Activated T-cell treated with anti-CD3 and anti-CD28 coated beads for 24 hours (primary cell): ENCODE measurements at regions not wholly inside any gene's neighbourhood (a gene's known extent, or its start where the extent isn't known, plus 50 kb on each side); places are given as distances from the start of the nearest gene placed in this dataset.

Source experiments
- DNase-seq: peaks from one replicate; pipeline ENCODE4 v3.0.0-alpha.2; 2020; ENCODE audit warnings: low read depth

DNA sequence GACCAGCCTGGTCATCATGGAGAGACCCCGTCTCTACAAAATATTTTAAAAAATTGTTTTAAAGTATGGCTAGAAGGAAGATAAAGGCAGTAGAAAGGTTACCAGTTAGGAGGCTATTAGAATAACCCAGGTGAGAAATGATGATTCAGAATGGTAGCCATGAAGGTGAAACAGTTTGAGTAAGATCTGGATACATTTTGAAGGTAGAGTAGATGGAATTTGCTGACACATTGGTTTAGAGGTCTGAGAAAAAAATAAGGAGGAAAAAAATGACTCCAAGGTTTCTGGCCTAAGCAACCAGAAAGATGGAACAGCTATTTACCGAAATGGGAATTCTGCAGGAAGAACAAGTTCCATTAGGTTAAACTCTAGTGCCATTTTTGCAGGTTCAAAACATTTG, 167.9 kb upstream of the TAB2 start:
- DNase-seq = no peak

DNA sequence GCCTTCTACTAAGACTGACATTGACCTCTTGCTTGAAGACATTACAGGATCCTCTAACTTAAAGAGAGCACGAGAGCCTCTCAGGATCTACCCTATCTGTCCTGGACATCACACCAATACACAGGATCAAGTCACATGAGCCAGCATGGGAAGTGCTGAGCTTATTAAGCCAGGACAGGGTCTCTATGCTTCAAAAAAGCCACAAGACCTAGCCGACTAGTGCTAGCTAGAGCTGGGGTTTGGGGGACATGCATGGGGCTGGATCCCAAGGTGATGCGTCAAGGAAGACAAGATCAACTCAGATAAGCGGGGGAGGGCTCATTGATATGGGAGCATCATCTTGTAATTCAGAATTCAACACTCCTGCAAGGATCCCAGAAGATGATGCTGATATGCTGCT, 167.2 kb upstream of the TAB2 start:
- DNase-seq = no peak

DNA sequence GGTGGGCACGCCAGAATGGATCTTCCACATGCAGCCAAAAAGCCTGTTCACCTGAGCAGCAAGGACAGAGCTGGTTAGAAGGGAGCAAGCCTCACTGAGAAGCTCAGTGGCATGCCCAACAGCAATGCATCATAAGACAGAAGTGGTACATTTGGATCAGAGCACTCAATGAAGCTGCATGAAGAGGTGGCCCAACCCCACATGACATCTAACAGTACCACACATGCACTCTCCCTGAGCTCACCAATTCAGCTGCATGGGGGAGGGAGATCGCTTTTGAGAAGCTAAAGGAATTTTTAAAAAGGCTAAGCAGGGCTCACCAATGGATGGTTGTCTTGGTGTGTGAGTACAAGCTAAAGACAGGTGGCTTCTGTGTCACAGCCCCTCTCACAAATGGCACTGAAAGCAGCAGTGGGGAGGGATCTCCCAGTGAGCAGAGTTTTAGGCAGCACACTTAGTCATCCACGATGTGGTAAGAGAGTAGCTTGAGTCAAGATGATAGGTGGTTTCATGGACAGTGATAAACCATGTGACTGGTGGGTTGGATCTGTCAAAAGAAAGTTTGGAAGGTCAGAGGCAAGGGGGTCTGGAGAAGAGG, 166.6 kb upstream of the TAB2 start:
- no peak for DNase-seq

DNA sequence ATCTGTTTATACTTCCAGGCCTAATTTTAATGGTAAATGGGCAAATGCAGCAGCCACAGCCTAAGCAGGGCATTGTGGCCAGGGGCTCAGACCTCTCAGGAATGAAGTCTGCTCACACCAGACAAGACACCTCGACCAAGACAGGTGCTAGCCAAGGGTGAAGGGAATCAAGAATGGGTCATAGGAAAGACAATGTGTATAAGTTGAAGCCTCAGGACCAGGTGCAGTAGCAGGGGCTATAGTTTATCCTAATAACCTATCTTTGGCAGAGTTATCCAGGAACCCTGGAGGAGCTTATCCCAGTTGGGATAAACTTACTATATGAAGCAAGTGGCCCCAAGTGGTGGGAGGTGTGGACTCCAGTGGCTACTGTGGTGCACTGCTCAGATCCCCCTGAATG, 165.0 kb upstream of the TAB2 start:
- DNase-seq = no peak

DNA sequence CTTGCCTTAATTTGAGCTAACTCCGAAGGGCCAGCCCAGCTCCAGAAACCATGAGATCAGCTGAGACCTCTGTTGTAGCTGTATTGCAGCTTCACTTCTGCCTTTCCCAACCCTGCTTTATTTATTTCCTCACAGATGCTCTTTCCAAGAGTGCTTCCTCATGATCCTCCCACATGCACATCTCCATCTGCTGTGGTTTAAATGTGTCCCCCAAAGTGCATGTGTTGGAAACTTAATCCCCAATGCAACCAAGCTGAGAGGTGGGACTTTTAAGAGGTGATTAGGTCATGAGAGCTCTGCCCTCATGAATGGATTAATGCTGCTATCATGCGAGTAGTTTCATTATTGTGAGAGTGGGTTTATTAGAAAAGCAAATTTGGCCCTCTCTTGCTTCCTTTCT, 164.4 kb upstream of the TAB2 start:
- no peak for DNase-seq

DNA sequence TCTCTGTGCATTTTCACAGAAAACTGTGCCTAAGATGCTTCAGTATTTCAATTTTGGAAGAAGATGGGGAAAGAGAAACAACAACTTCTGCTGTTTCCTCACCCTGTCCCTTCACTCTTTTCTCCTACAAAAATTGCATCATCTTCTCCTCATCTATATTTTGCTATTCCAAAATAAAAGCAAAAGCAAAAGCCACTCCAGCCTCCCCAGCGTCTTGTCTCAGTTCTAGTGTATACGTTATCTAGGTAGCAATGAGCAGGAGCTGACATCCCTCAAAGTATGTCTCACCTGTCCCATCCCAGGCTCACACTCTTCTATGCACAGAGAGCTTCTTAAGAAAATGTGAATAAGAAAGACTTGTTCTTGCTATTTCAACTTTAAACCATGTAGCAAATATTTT, 163.8 kb upstream of the TAB2 start:
- DNase-seq = no peak

DNA sequence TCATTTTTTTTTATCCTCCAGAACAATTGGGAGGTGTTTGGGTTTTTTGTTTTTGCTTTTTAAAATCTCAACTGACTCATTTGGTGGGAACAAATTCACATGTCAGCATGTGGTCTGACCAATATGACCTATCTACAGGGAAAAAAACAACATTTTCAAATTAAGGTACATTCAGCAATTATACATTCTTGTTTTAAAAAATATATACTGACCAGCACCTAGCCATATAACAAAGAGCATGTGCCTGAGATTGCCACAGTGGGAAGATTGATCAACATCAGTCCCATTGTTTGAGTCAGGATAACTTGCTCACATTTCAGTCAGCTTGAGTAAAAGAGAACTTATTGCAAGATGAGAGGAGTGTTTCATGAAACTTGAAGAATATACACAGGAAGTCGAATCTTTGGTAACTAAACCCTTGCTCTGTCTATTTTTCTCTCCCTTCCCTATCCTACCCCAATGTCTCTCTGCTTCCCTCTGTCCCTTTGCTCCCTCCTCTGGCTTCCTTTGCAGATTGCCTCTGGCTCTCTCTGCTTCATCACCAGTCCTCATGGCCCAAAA, 163.2 kb upstream of the TAB2 start:
- DNase-seq = no peak

DNA sequence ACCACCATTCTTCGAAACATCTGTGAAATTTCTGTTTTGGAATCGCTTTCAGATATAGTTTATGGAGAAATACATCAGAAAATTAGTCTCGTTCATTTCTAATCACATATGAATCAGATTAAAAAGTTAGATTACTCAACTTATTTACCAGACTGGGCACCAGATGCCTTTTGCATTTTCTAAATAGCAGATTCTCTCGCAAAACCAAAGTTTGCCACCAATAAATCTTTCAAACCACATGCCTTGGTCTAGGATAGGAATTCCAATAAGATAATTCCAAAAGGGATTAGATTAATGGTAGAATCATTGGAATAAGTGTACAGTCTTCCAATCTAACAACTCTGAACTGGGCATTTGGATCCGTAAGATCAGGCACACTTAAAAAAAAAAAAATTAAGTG, 160.4 kb upstream of the TAB2 start:
- DNase-seq = no peak

DNA sequence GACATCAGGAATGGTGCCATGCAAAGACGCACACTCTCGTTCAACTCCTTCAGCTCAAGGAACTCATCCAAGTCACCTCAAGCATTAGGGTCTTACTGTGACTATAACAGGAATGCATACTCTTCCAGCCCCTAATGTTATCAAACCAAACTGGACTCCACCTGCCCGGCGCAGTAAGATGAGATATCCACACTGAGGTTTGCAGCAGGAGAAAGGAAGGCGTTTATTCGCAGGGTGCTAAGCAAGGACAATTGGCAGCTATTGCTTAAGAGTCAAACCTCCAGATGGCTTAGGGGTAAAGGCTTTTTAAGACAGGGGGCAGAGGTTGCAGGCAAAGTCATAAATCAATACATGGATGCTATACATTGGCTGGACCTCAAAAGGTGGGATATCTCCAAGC, 159.4 kb upstream of the TAB2 start:
- no peak for DNase-seq

DNA sequence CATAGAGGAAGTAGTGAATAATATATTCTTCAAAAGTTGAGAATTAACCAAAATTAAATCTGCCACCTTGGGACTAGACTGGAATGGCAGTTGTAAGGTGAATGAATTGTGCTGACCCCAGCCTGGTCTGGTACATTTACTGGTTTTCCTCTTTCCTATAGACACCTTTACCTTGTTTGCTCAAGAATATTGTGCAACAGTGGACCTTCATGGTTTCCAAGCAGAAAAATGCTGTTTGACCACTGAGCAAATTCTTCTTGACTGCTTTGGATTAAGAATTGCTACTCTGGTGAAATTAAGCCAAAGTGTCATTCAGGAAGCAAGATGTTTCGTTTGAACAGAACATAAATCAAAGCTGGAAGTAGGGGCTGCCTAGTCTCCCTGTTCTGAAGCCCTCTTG, 156.6 kb upstream of the TAB2 start:
- DNase-seq = no peak

DNA sequence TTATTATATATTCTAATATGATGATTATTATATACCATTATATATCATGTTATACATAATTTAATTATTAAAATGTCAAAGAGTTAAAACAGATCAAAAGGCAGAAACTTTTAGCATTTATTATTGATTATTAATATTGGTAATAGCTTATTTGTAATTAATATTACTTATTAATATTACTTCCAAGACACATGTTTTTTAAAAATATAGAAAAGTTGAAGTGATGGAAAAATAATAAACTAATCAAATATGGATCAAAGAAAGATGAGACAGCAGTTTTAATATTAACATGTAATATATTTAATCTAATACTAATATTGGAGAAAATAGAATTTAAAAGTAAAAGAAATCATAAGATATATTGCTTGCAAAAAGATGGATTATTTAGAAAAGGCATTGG, 154.6 kb upstream of the TAB2 start:
- DNase-seq = no peak

DNA sequence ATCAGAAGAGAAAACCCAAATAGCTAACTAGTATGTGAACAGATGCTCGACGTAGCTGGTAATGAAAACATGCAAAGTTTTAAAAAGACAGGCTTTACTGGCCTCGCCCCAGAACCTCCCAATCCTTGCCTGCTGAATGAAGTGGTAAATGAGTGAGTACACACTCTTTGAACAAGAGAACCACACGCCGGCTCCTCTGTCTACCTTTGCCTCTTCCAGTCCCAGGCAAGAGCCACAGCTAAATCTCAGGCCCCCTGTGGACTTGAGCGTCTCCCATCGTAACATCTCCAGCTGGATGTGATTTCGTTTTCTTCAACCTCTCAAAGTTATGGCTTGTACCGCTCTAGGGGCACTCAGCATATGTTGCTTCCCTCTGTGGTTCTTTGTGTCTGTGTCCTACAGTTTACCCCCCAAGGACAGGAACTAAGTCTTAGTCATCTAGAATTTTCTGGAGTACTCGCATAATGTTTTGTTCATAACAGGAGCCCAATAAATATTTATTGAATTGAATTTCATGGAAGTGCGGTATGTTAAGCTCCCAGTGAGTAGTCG, 153.2 kb upstream of the TAB2 start:
- no peak for DNase-seq

DNA sequence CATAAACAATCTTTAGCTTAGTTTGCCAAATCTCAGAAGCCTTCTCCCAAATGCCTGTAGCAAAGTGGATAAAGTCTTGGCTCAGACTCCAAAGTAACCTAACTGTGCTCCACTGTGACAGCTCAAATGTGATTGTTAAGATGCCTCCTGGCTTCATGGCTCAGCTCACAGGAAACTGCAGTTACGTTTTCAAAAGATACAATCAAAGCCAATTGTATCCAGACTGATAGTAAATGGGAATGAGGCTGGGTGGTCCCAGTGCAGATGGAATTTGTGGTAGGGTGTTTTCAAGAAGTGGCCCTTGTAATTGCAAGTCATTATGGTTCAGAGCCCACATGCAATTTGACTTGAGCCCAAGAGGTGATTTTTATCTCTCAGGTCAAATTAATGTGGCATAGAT, 151.2 kb upstream of the TAB2 start:
- no peak for DNase-seq

DNA sequence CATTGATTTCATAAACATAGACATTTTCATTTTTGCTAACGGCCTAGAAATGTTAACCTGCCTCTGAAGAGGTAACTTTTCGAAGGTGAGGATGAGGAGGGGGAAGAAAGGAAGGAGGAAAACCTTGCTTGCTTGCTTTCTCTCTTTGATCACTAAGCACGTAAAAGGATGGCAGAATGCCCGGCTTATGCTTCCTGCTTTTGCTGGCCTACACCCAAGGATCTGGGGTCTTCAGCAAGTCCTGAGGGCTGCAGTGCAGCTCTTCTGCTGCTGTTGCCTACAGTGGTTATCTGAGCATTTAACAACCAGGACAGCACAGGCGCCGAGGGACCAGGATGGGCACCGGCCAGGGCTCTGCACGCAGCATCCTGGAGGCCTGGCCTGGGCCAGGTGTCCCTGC, 150.8 kb upstream of the TAB2 start:
- DNase-seq = no peak

DNA sequence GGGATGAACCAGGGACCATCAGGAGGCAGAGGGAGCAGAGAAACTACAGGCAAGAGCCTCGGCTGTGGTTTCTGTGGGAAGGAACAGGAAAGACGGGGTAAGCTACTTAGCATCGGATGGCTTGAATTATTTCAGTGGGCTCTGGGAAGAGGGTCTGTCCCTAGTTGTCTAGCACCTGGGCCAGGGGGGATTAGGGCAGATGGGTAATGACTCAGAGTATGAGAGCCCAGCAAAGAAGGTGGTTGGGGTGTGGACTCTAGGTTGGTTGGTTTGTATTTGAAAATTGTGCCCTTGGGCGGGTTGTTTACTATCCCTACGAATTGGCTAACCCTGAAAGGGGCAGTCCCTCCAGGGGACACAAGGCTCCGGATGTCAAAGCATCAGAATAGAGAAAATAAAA, 148.5 kb upstream of the TAB2 start:
- DNase-seq = no peak

DNA sequence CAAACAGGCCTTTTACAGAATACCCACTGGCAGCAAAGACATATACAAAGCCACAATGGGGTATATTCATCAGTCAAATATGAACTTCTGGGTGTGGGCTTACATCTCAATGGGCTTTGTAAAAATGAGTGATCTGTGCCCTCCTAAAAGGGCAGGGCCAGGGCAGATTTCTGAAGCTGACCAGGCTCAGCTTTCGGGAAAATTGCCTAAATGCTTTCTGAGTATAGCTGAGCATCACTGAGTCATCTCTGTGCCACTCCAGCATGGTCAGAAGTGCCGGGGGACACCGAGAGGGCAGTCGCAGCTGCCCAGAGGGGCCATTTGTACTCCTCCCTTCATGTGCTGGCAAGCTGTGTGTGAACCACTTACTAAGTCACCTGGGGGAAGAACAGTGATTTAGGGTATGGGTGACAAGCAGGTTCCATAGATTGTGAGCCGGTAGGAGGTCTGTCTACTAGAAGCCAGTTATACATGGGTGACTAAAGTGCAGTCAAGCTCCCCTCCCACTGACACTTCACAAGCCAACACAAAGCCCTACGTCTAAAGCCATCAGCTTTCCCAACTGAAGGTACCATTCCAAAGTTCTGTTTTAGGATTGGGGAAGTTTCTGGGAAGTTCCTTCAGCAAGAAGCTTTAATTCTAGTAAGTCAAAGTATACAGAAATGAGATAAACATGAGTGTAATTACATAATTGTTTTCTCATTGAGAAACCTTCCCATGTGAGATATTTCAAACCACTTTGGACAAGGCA, 147.6 kb upstream of the TAB2 start:
- DNase-seq = no peak

DNA sequence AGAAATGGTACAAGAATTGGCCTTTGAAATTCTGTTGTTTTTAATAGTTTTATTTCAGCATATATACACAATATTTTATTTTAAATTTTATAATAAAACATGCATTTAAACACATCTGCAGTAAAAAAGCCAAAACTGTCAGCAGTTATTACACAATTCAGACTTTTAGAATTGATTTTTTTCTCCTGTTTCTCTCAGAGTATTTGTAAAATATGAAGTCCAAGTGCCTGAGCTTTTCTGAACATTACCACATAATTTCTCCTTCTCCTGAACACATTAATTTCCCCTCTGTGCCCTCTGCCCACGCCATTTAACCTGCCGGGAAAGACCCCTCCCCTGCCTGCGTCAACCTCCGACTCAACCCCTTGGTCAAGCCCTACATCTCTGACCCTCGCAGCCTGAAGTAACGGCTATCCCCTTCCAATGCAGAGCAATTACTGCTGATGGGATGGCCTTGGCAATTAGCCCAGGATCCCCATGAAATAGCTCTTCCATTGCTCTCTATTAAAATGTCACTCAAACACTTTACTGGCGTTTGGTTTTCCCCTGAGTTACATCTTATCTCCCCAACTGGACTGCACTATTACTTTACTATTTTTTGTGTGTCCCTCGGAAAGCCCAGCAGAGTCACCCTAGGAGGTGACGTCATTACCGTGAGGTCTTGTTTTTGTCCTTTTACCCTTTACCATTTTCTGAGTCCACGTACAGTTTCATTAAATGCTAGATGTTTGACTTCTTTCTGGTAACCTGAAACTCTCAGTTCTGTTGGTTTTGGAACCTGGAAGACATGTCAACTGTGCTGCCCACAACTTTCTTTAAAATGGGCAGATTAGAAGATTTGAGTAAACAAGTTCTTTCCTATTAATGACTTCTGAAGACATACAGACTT, 146.7 kb upstream of the TAB2 start:
- no peak for DNase-seq

DNA sequence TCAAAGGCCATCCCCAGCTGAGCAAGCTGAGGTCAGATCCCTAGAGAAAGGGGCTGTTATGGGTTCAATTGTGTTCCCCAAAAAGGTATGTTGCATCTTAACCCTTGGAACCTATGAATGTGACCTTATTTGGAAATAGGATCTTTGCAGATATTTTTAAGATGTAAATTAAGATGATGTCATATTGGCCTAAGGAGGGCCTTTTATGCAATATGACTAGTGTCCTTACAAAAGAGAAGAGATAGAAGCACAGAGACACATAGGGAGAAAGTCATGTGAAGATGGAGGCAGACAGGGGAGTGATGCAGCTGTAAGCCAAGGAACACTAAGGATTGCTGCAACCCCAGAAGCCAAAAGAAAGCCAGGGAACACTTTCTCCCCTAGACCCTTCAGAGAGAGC, 144.3 kb upstream of the TAB2 start:
- DNase-seq = no peak

DNA sequence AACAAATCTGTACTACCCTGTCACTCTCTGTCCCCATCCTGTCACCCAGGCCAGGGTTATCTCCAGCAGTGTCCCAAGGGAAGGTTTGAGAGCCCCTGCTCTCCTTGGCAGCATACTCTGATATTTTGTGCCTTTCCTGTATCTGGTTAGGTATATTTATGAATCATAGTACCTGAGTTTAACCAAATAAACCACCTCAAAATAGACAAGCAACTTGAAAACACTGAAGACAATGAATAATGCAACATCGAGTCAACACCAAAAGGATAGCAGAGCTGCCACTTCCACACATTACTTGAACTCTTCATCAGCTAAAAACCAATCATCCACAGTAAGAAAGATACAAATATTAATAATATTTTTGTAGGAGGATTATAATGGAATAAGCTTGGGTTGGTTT, 142.6 kb upstream of the TAB2 start:
- no peak for DNase-seq

DNA sequence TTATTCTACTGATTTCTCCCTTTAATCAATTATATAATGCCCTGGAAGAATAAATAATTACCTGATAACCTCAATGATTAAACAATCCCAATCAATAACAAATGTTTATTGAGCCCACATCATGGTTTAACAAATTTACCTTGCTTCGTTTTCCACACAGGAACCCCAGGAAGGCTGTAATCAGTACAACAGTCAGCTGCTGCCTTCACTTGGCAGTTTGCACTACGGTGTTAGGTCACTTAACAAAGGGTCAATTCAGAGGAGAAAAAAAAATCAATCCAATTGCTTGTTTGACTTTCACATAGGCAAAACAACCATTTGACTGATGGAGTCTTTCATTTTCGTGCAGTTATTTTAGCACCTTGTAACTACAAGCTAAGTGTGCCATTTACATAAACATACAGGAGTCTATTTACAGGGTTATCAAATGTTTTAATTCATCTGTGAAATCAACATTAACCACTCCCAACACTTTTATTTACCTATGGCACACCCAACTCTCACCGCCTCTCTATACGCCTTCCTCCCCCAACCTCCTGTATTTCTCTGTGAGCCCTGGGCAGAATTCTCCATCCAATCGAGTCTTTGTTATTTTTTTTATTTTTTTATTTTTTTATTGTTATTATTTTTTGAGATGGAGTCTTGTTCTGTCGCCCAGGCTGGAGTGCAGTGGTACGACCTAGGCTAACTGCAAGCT, 140.4 kb upstream of the TAB2 start:
- DNase-seq = no peak

DNA sequence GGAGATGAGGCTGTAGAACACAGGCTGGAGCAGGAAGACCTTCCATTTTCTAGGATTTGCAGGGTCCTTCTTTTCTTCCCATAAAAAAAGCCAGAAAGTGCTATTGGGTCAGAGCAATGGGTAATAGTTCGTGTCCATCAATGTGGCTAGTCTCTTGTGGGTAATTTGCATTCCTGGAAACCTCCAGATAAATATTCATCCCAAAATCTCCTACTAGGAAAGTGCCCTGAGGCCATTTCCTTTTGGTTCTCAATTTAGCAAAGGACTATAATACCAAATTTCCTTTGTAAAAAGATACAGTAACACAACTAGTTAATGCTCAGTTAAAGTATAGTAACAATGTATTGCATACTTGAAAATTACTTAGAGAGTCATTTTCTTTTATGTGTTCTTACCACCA, 138.1 kb upstream of the TAB2 start:
- no peak for DNase-seq

DNA sequence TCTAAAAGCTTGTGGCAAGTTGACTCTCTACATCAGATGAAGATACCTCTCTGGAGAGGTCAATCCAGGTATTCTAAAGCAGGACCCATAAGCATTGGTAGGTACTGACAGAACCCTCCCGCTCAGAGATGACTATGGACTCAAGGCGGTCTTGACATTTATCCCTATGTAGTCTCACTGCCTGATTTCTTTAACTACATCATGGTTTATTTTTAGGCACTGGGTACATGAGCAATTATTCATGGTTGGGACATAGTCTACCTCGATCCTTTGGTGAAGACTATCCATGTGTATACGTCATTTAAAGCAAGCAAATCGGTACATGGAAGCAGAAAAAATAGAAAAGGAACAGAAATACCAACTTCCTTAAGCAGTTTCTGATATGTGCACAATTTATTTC, 136.2 kb upstream of the TAB2 start:
- no peak for DNase-seq
